Hepatocyte (in vitro differentiated cells): ENCODE measurements at regions not wholly inside any gene's neighbourhood (a gene's known extent, or its start where the extent isn't known, plus 50 kb on each side); places are given as distances from the start of the nearest gene placed in this dataset.

Experiments
- EZH2 ChIP-seq: fragments of 200-600 bp; sonication (generic); IDR thresholded peaks from 2 replicates; pipeline ENCODE4 v1.6.1; 2016; ENCODE audit warnings: antibody characterized with exemption, mild to moderate bottlenecking, borderline replicate concordance
- TF ChIP-seq, protein P1 (sequence below): fragments of 200-600 bp; sonication (generic); IDR thresholded peaks from 2 replicates; pipeline ENCODE4 v1.5.1; 2016; ENCODE audit warnings: antibody characterized with exemption, mild to moderate bottlenecking; ENCODE audit not compliant: poor library complexity

DNA sequence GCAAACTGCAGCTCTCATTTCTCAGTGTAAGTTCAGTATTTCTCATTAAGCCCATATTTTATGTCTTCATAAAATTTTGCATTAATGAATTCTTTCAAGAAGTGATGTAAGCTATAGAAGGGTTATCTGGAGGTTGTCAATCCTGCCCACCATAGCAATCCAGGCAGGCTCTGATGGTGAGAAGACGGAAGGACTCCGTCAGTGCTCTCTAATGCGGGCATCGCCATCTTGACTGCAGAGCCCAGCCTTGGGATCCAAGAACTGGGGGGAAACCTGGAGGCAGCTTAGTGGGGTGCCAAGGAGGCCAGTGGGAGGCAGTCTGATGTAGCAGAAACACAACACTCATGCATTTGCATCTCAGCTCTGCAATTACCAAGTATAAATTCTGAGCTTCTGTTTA, 707.4 kb upstream of the NRP1 start:
- TF ChIP-seq, protein P1, sequence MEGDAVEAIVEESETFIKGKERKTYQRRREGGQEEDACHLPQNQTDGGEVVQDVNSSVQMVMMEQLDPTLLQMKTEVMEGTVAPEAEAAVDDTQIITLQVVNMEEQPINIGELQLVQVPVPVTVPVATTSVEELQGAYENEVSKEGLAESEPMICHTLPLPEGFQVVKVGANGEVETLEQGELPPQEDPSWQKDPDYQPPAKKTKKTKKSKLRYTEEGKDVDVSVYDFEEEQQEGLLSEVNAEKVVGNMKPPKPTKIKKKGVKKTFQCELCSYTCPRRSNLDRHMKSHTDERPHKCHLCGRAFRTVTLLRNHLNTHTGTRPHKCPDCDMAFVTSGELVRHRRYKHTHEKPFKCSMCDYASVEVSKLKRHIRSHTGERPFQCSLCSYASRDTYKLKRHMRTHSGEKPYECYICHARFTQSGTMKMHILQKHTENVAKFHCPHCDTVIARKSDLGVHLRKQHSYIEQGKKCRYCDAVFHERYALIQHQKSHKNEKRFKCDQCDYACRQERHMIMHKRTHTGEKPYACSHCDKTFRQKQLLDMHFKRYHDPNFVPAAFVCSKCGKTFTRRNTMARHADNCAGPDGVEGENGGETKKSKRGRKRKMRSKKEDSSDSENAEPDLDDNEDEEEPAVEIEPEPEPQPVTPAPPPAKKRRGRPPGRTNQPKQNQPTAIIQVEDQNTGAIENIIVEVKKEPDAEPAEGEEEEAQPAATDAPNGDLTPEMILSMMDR: no peak
- no peak for TF ChIP-seq EZH2
